SK-N-SH (cell line): ENCODE measurements at regions not wholly inside any gene's neighbourhood (a gene's known extent, or its start where the extent isn't known, plus 50 kb on each side); places are given as distances from the start of the nearest gene placed in this dataset.

ENCODE experiments used
- CTCF ChIA-PET: fragments of 300-600, 350-600 bp; formaldehyde crosslinking; extraction: SDS; loops from one replicate; lab custom pipeline; 2021; lab: Yijun Ruan, JAX
- POLR2A ChIA-PET: fragments of 350-600 bp; sonication (Branson Sonifier 250); formaldehyde crosslinking; extraction: SDS; loops from one replicate; lab custom pipeline; 2020; ENCODE audit warnings: antibody characterized with exemption, inconsistent platforms; lab: Yijun Ruan, JAX
- DNase-seq: peaks from one replicate; pipeline ENCODE4 v3.0.0; 2012
- H2AFZ ChIP-seq: fragments of 200-600 bp; sonication (generic); 2 replicates; pipeline ENCODE4 v1.8.1; 2016; ENCODE audit warnings: antibody characterized with exemption, mild to moderate bottlenecking, low read depth
- H3F3A ChIP-seq: fragments of 200-600 bp; sonication (generic); replicated peaks from 2 replicates; pipeline ENCODE3; 2016; ENCODE audit warnings: antibody characterized with exemption, mild to moderate bottlenecking; ENCODE audit not compliant: insufficient read depth
- H3K27ac ChIP-seq, 2 experiments: fragments of 200-500 bp in 1 of 2; fragments of 200-600 bp in 1 of 2; sonication (Bioruptor generic) in 1 of 2; sonication (generic), shearing (Covaris generic) in 1 of 2; 2 replicates each; pipeline versions ENCODE4 v1.5.1 to v1.6.1; 2014 to 2016; ENCODE audit warnings: low read depth in 2 of 2, inconsistent platforms in 1 of 2, low read length in 1 of 2, mild to moderate bottlenecking in 1 of 2, mixed read lengths in 1 of 2
- H3K27me3 ChIP-seq: fragments of 200-600 bp; sonication (generic), shearing (Covaris generic); 2 replicates; pipeline ENCODE4 v1.6.1; 2016; ENCODE audit warnings: mixed run types; ENCODE audit not compliant: insufficient read depth
- H3K36me3 ChIP-seq, 2 experiments: fragments of 200-500 bp in 1 of 2; fragments of 200-600 bp in 1 of 2; sonication (Bioruptor generic) in 1 of 2; sonication (generic) in 1 of 2; replicated peaks in 1 of 2; 2 replicates each; pipeline versions ENCODE3 to v1.5.1; 2014 to 2016; ENCODE audit warnings: low read length in 1 of 2, mild to moderate bottlenecking in 1 of 2; ENCODE audit not compliant: insufficient read depth in 2 of 2, control insufficient read depth in 1 of 2
- H3K4me1 ChIP-seq, 2 experiments: fragments of 200-500 bp in 1 of 2; fragments of 200-600 bp in 1 of 2; sonication (Bioruptor generic) in 1 of 2; sonication (generic), shearing (Covaris generic) in 1 of 2; 2 replicates each; pipeline versions ENCODE4 v1.5.1 to v1.6.1; 2014 to 2016; ENCODE audit warnings: low read depth in 1 of 2, low read length in 1 of 2, mixed run types in 1 of 2; ENCODE audit not compliant: insufficient read depth in 2 of 2, control insufficient read depth in 1 of 2
- H3K4me2 ChIP-seq: fragments of 200-600 bp; sonication (generic), shearing (Covaris generic); 2 replicates; pipeline ENCODE4 v1.6.1; 2017; ENCODE audit warnings: mixed run types
- H3K4me3 ChIP-seq, 2 experiments: fragments of 200-500 bp in 1 of 2; fragments of 200-600 bp in 1 of 2; sonication (Bioruptor generic) in 1 of 2; sonication (generic), shearing (Covaris generic) in 1 of 2; 2 replicates each; pipeline versions ENCODE4 v1.5.1 to v1.8.1; 2014 to 2016; ENCODE audit warnings: low read depth in 2 of 2, inconsistent platforms in 1 of 2, low read length in 1 of 2, mild to moderate bottlenecking in 1 of 2, mixed read lengths in 1 of 2, moderate library complexity in 1 of 2
- H3K79me2 ChIP-seq: fragments of 200-600 bp; sonication (generic); 2 replicates; pipeline ENCODE4 v1.8.1; 2017; ENCODE audit warnings: mild to moderate bottlenecking; ENCODE audit not compliant: insufficient read depth
- H3K9ac ChIP-seq: fragments of 200-600 bp; sonication (generic); 2 replicates; pipeline ENCODE4 v1.6.1; 2017; ENCODE audit warnings: mixed run types
- H3K9me2 ChIP-seq: fragments of 200-600 bp; sonication (generic); 2 replicates; pipeline ENCODE4 v1.6.1; 2017; ENCODE audit warnings: mixed run types
- H3K9me3 ChIP-seq: fragments of 200-600 bp; sonication (generic); 2 replicates; pipeline ENCODE4 v1.6.1; 2017; ENCODE audit warnings: mixed run types, mild to moderate bottlenecking, moderate library complexity
- H4K20me1 ChIP-seq: fragments of 200-600 bp; sonication (generic); 2 replicates; pipeline ENCODE4 v1.6.1; 2017; ENCODE audit warnings: mild to moderate bottlenecking, mixed run types; ENCODE audit not compliant: insufficient read depth
- EZH2phosphoT487 ChIP-seq: fragments of 200-600 bp; sonication (generic); IDR thresholded peaks from 2 replicates; pipeline ENCODE4 v1.6.1; 2017; ENCODE audit warnings: low read depth, mixed run types, mild to moderate bottlenecking, antibody characterized with exemption, moderate library complexity, borderline replicate concordance
- FOSL2 ChIP-seq: IDR thresholded peaks from 2 replicates; pipeline ENCODE4 v1.4.0; 2012; ENCODE audit warnings: low read depth, mild to moderate bottlenecking, moderate library complexity, borderline replicate concordance
- FOXM1 ChIP-seq: IDR thresholded peaks from 2 replicates; pipeline ENCODE4 v1.4.0; 2012; ENCODE audit warnings: low read depth, mild to moderate bottlenecking
- GATA2 ChIP-seq: sonication (generic); formaldehyde crosslinking; IDR thresholded peaks from 2 replicates; pipeline ENCODE4 v1.5.0; 2020; ENCODE audit warnings: mild to moderate bottlenecking, missing genetic modification reagents
- IRF3 ChIP-seq: fragments of 150-350 bp; IDR thresholded peaks from 2 replicates; pipeline ENCODE4 v1.6.1; 2016; ENCODE audit warnings: mild to moderate bottlenecking, low read depth, low read length
- JUND ChIP-seq: IDR thresholded peaks from 2 replicates; pipeline ENCODE4 v1.4.0; 2012
- MAX ChIP-seq: IDR thresholded peaks from 2 replicates; pipeline ENCODE4 v1.4.0; 2012; ENCODE audit warnings: low read depth
- MEF2A ChIP-seq: IDR thresholded peaks from 2 replicates; pipeline ENCODE4 v1.4.0; 2012; ENCODE audit warnings: low read depth, borderline replicate concordance
- NRF1 ChIP-seq: IDR thresholded peaks from 2 replicates; pipeline ENCODE4 v1.6.1; 2012; ENCODE audit warnings: low read depth, mild to moderate bottlenecking, low read length
- PBX3 ChIP-seq: IDR thresholded peaks from 2 replicates; pipeline ENCODE4; 2012
- POLR2AphosphoS5 ChIP-seq: IDR thresholded peaks from 2 replicates; pipeline ENCODE4 v1.6.1; 2012; ENCODE audit warnings: low read depth, low read length
- RAD21 ChIP-seq: IDR thresholded peaks from 2 replicates; pipeline ENCODE4 v1.6.1; 2012; ENCODE audit warnings: mild to moderate bottlenecking, low read length
- SIN3A ChIP-seq: IDR thresholded peaks from 2 replicates; pipeline ENCODE4 v1.6.1; 2012; ENCODE audit warnings: low read depth, mild to moderate bottlenecking, low read length, moderate library complexity, borderline replicate concordance
- SMC3 ChIP-seq: IDR thresholded peaks from 2 replicates; pipeline ENCODE4 v1.6.1; 2012; ENCODE audit warnings: low read depth, low read length, improper control_type of control experiment
- TAF1 ChIP-seq: IDR thresholded peaks from 2 replicates; pipeline ENCODE4 v1.6.1; 2012; ENCODE audit warnings: low read depth, mild to moderate bottlenecking, low read length, moderate library complexity, borderline replicate concordance
- TEAD4 ChIP-seq: IDR thresholded peaks from 2 replicates; pipeline ENCODE4 v1.4.0; 2012; ENCODE audit warnings: mild to moderate bottlenecking, borderline replicate concordance; ENCODE audit not compliant: insufficient read depth
- USF1 ChIP-seq: IDR thresholded peaks from 2 replicates; pipeline ENCODE4 v1.4.0; 2012; ENCODE audit warnings: low read depth, borderline replicate concordance
- USF2 ChIP-seq: fragments of 150-350 bp; IDR thresholded peaks from 2 replicates; pipeline ENCODE4 v1.6.1; 2017; ENCODE audit warnings: antibody characterized with exemption, low read length, low read depth, borderline replicate concordance
- YY1 ChIP-seq: IDR thresholded peaks from 2 replicates; pipeline ENCODE4 v1.4.0; 2012; ENCODE audit warnings: low read depth, mild to moderate bottlenecking
- ZBTB33 ChIP-seq: IDR thresholded peaks from 2 replicates; pipeline ENCODE4 v1.4.0; 2012; ENCODE audit warnings: low read depth, borderline replicate concordance

GRCh38 chr9:106467865-106468164 is 395.2 kb upstream of the ZNF462 start (continued):
- no peak for TF ChIP-seq YY1
- TF ChIP-seq TEAD4: no peak
- TF ChIP-seq ZBTB33: no peak
- TF ChIP-seq RAD21: no peak

- Histone ChIP-seq H3K4me3 (no peak overlapping the region), H3K4me2 (no peak overlapping the region), H3K79me2 (no peaks in the 10 kb centered on the region), H3K27me3 (no peaks in the 10 kb centered on the region), H3K36me3 (no peaks in the 10 kb centered on the region), H3K9ac (no peak overlapping the region), H3K4me1 (no peaks in the 10 kb centered on the region), H4K20me1 (no peaks in the 10 kb centered on the region), H3K9me2 (no peaks in the 10 kb centered on the region), H3F3A (no peaks in the 10 kb centered on the region), H3K27ac (no peak overlapping the region), H3K9me3 (no peaks in the 10 kb centered on the region), H2AFZ (no peak overlapping the region)
- ChIA-PET POLR2A (no interaction called here), CTCF (no interaction called here)
- TF ChIP-seq USF2 (no peak), SMC3 (no peak), POLR2AphosphoS5 (no peak), TEAD4 (no peak), TAF1 (no peak), GATA2 (CRISPR knock-in tag) (no peak), FOXM1 (no peak), FOSL2 (no peak), USF1 (no peak), ZBTB33 (no peak), JUND (no peak), EZH2phosphoT487 (no peak), NRF1 (no peak), RAD21 (no peak), IRF3 (no peak), SIN3A (no peak), MAX (no peak), PBX3 (no peak), MEF2A (no peak)
- no peak for DNase-seq
These were observed 394.5 kb upstream of the ZNF462 start for GRCh38 chr9:106468431-106468830.
